Lower leg skin (tissue), 3 donors: ENCODE measurements at regions not wholly inside any gene's neighbourhood (a gene's known extent, or its start where the extent isn't known, plus 50 kb on each side); places are given as distances from the start of the nearest gene placed in this dataset.

Experiments
- POLR2A ChIP-seq, 2 donors: fragments of 450-650 bp; IDR thresholded peaks; one replicate each; pipeline ENCODE4 v1.6.1; 2016 to 2017; ENCODE audit warnings: antibody characterized with exemption in 2 of 2, mild to moderate bottlenecking in 1 of 2, moderate library complexity in 1 of 2
- TF ChIP-seq, protein P1 (sequence below), 3 donors: fragments of 450-650 bp; IDR thresholded peaks; one replicate each; pipeline ENCODE4 v1.5.1; 2016; ENCODE audit warnings: antibody characterized with exemption in 3 of 3, mild to moderate bottlenecking in 3 of 3, moderate library complexity in 2 of 3

DNA sequence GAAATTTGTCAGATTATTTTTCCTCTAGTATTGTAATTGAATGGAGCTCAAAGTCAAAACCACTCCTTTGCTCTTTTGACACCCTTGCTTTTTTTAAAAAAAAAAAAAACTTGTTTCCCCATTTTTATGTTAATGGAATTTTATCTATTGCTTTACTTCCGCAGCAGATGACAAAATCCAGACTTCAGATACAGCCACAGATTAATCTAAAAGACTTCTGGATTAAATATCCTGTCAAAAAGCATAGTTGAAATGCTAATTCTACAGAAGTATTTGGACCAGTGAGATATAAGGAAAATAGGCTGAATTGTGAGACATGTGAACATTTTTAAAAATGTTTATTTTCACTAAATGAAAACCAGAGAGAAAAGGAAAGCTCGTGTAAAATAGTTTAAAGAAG, 341.4 kb downstream of the BMP2 start:
- TF ChIP-seq POLR2A (IDR thresholded peaks at IDR 0.05), result no peak
- TF ChIP-seq, protein P1, sequence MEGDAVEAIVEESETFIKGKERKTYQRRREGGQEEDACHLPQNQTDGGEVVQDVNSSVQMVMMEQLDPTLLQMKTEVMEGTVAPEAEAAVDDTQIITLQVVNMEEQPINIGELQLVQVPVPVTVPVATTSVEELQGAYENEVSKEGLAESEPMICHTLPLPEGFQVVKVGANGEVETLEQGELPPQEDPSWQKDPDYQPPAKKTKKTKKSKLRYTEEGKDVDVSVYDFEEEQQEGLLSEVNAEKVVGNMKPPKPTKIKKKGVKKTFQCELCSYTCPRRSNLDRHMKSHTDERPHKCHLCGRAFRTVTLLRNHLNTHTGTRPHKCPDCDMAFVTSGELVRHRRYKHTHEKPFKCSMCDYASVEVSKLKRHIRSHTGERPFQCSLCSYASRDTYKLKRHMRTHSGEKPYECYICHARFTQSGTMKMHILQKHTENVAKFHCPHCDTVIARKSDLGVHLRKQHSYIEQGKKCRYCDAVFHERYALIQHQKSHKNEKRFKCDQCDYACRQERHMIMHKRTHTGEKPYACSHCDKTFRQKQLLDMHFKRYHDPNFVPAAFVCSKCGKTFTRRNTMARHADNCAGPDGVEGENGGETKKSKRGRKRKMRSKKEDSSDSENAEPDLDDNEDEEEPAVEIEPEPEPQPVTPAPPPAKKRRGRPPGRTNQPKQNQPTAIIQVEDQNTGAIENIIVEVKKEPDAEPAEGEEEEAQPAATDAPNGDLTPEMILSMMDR (IDR thresholded peaks at IDR 0.05), result no peak
